ENCODE measurements at regions not wholly inside any gene's neighbourhood (a gene's known extent, or its start where the extent isn't known, plus 50 kb on each side); places are given as distances from the start of the nearest gene placed in this dataset.

DNA sequence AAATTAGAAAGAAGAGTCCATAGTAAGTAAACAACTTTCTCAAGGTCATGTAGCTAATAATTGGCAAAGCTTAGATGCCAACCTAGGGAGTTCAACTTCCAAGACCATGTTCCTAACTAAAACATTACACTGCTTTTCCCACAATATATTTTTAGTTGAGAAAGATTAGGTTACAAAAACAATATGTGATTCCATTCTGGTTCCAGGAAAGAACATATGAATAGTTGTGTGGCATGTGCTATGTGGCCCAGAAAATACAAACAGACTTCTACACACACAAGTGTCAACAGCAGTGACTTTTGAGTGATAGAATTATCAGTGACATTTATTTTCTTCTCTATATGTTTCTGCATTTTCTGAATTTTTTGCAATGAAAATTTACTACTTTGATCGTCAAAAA, 62.7 kb upstream of the EDNRA start:
- TF ChIP-seq, protein P1, sequence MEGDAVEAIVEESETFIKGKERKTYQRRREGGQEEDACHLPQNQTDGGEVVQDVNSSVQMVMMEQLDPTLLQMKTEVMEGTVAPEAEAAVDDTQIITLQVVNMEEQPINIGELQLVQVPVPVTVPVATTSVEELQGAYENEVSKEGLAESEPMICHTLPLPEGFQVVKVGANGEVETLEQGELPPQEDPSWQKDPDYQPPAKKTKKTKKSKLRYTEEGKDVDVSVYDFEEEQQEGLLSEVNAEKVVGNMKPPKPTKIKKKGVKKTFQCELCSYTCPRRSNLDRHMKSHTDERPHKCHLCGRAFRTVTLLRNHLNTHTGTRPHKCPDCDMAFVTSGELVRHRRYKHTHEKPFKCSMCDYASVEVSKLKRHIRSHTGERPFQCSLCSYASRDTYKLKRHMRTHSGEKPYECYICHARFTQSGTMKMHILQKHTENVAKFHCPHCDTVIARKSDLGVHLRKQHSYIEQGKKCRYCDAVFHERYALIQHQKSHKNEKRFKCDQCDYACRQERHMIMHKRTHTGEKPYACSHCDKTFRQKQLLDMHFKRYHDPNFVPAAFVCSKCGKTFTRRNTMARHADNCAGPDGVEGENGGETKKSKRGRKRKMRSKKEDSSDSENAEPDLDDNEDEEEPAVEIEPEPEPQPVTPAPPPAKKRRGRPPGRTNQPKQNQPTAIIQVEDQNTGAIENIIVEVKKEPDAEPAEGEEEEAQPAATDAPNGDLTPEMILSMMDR (IDR thresholded peaks at IDR 0.05): no peak
- TF ChIP-seq EP300 (IDR thresholded peaks at IDR 0.05; ENCODE audit: low read depth) (no peak), POLR2AphosphoS5 (IDR thresholded peaks at IDR 0.05) (no peak)
